A549 (cell line): ENCODE measurements at regions not wholly inside any gene's neighbourhood (a gene's known extent, or its start where the extent isn't known, plus 50 kb on each side); places are given as distances from the start of the nearest gene placed in this dataset.

Experiments used
- CHD2 ChIP-seq: fragments of 150-350 bp; IDR thresholded peaks from 2 replicates; pipeline ENCODE4 v1.6.1; 2014; ENCODE audit warnings: low read length; ENCODE audit not compliant: partially characterized antibody
- ESRRA ChIP-seq: fragments of 150-350 bp; IDR thresholded peaks from 2 replicates; pipeline ENCODE4 v1.6.1; 2014; ENCODE audit warnings: mild to moderate bottlenecking, low read length, borderline replicate concordance
- POLR2A ChIP-seq: IDR thresholded peaks from 2 replicates; pipeline ENCODE4 v1.6.1; 2012; ENCODE audit warnings: mild to moderate bottlenecking, low read length
- TF ChIP-seq, protein P1 (sequence below): fragments of >200 bp; sonication (Bioruptor Twin); formaldehyde crosslinking; IDR thresholded peaks from 3 replicates; pipeline ENCODE4 v1.5.1; 2016

DNA sequence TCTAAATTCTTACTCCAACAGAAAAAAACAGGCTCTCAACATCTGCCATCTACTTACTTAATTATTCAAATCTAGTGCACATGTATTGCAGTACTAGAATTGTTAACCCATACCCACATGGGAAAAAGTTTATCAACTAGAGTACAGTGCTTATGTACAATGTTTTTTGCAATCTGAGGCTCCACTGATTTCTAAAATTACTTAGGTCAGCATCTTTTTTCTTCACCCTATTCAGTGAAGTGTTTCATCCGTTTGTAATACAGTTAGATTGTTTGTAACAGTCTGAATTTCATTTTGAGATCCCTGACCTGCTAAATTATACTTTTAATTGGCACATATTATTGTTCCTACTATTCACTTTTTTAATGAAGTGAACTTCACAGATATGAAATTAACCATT lies 402.2 kb downstream of the FOXA2 start:
- TF ChIP-seq, protein P1, sequence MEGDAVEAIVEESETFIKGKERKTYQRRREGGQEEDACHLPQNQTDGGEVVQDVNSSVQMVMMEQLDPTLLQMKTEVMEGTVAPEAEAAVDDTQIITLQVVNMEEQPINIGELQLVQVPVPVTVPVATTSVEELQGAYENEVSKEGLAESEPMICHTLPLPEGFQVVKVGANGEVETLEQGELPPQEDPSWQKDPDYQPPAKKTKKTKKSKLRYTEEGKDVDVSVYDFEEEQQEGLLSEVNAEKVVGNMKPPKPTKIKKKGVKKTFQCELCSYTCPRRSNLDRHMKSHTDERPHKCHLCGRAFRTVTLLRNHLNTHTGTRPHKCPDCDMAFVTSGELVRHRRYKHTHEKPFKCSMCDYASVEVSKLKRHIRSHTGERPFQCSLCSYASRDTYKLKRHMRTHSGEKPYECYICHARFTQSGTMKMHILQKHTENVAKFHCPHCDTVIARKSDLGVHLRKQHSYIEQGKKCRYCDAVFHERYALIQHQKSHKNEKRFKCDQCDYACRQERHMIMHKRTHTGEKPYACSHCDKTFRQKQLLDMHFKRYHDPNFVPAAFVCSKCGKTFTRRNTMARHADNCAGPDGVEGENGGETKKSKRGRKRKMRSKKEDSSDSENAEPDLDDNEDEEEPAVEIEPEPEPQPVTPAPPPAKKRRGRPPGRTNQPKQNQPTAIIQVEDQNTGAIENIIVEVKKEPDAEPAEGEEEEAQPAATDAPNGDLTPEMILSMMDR = no peak
- no peak for TF ChIP-seq ESRRA
- no peak for TF ChIP-seq CHD2
- no peak for TF ChIP-seq POLR2A
